ENCODE measurements at regions not wholly inside any gene's neighbourhood (a gene's known extent, or its start where the extent isn't known, plus 50 kb on each side); places are given as distances from the start of the nearest gene placed in this dataset.

GRCh38 chr12:66049538-66050282, 80.8 kb downstream of the LLPH start:
- Histone ChIP-seq H3K9me2 (ENCODE audit: insufficient read depth, low read length) (no peaks in the 10 kb centered on the region), H3K27ac (ENCODE audit: low read depth, low read length, poor library complexity, severe bottlenecking) (no peak overlapping the region), H3K36me3 (ENCODE audit: insufficient read depth, low read length) (no peaks in the 10 kb centered on the region), H3K4me1 (ENCODE audit: insufficient read depth, low read length, poor library complexity, severe bottlenecking) (no peaks in the 10 kb centered on the region), H3K9me3 (ENCODE audit: low read length) (no peaks in the 10 kb centered on the region), H3K4me3 (ENCODE audit: low read depth, low read length, poor library complexity, severe bottlenecking) (no peak overlapping the region), H3K79me2 (ENCODE audit: insufficient read depth, low read depth, low read length) (no peaks in the 10 kb centered on the region), H3K4me2 (ENCODE audit: low read length) (no peak overlapping the region), H2AFZ (ENCODE audit: low read length) (no peak overlapping the region), H4K20me1 (ENCODE audit: insufficient read depth, low read length) (no peaks in the 10 kb centered on the region)
- intact Hi-C loops (cut with micrococcal nuclease; ENCODE audit: unreplicated experiment), result no loop called here
- POLR2A ChIA-PET, result interaction anchor here (0.7 kb wide), 2 partner anchors 816 to 908 kb away, joined by 6 to 7 read pairs; no protein-coding TSS in a partner anchor
- DNase-seq (ENCODE audit: low spot score), result no peak
- TF ChIP-seq EZH2phosphoT487 (IDR thresholded peaks at IDR 0.05; ENCODE audit: borderline replicate concordance, low read depth, low read length) (no peak), CTCF (conservative IDR thresholded peaks at IDR 0.05; ENCODE audit: low read length) (no peak)
- BruUV-seq (replicated peaks), result no TSS peak
- CTCF ChIA-PET (ENCODE audit: unreplicated experiment), result no interaction called here

GRCh38 chr12:66048835-66049537, 81.6 kb downstream of the LLPH start:
- H2AFZ ChIP-seq (ENCODE audit: low read length), result no peak overlapping the region
- CTCF ChIA-PET (ENCODE audit: unreplicated experiment), result no interaction called here
- no TSS peak for BruUV-seq (replicated peaks)

More at GRCh38 chr12:66048835-66049537, 81.6 kb downstream of the LLPH start:
- H3K9me3 ChIP-seq (ENCODE audit: low read length), result no peaks in the 10 kb centered on the region
- POLR2A ChIA-PET, result interaction anchor here (0.7 kb wide), 1 partner anchor 909 kb away, joined by 6 read pairs; no protein-coding TSS in a partner anchor
- no peaks in the 10 kb centered on the region for H3K79me2 ChIP-seq (ENCODE audit: insufficient read depth, low read depth, low read length)
- no peak for DNase-seq (ENCODE audit: low spot score)
- TF ChIP-seq EZH2phosphoT487 (IDR thresholded peaks at IDR 0.05; ENCODE audit: borderline replicate concordance, low read depth, low read length) (no peak), CTCF (conservative IDR thresholded peaks at IDR 0.05; ENCODE audit: low read length) (no peak)
- no peak overlapping the region for H3K4me3 ChIP-seq (ENCODE audit: low read depth, low read length, poor library complexity, severe bottlenecking)
- intact Hi-C loops (cut with micrococcal nuclease; ENCODE audit: unreplicated experiment), result no loop called here
- no peak overlapping the region for H3K4me2 ChIP-seq (ENCODE audit: low read length)
- no peak overlapping the region for H3K27ac ChIP-seq (ENCODE audit: low read depth, low read length, poor library complexity, severe bottlenecking)
- H3K4me1 ChIP-seq (ENCODE audit: insufficient read depth, low read length, poor library complexity, severe bottlenecking), result no peaks in the 10 kb centered on the region
- no peaks in the 10 kb centered on the region for H3K36me3 ChIP-seq (ENCODE audit: insufficient read depth, low read length)
- H3K9me2 ChIP-seq (ENCODE audit: insufficient read depth, low read length), result no peaks in the 10 kb centered on the region
- no peaks in the 10 kb centered on the region for H4K20me1 ChIP-seq (ENCODE audit: insufficient read depth, low read length)
